Activated naive CD4-positive, alpha-beta T cell treated with anti-CD3 and anti-CD28 coated beads, Interleukin-2, amount 50 U/mL, for 24 hours (primary cell): ENCODE measurements at regions not wholly inside any gene's neighbourhood (a gene's known extent, or its start where the extent isn't known, plus 50 kb on each side); places are given as distances from the start of the nearest gene placed in this dataset.

Experiments
- H3K27ac Mint-ChIP-seq: one replicate; pipeline ENCODE4 v1.8.0; 2021; ENCODE audit warnings: mild to moderate bottlenecking, mixed read lengths
- H3K27me3 Mint-ChIP-seq: one replicate; pipeline ENCODE4 v1.8.0; 2021; ENCODE audit warnings: mixed read lengths
- H3K36me3 Mint-ChIP-seq: one replicate; pipeline ENCODE4 v1.8.0; 2021; ENCODE audit warnings: mixed read lengths
- H3K4me1 Mint-ChIP-seq: one replicate; pipeline ENCODE4 v1.8.0; 2021; ENCODE audit warnings: mixed read lengths
- H3K4me3 Mint-ChIP-seq: one replicate; pipeline ENCODE4 v1.8.0; 2021; ENCODE audit warnings: mild to moderate bottlenecking, mixed read lengths
- H3K9me3 Mint-ChIP-seq: one replicate; pipeline ENCODE4 v1.8.0; 2021; ENCODE audit warnings: mixed read lengths

DNA sequence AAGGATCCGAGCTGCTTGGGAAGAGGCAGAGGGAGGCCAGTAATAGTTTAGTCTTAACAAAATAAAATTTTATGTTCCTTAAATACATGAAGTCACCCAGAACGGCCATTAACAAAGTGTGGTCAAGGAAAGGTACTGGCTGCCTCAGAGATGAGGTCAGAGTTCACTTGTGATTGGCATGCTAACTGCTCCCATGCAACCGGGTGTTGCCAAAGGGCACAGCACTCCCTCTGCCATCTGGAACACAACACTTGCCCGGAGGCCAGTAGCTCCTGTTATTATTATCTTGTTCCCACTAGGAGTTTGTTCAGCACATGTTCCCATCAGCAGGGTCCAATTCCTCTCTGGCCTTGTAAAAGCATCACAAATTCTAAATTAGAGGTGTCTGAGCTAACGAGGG, 207.0 kb downstream of the CYP26B1 start:
- no peaks in the 10 kb centered on the region for H3K36me3 Mint-ChIP-seq
- H3K27me3 Mint-ChIP-seq, result no peaks in the 10 kb centered on the region
- no peaks in the 10 kb centered on the region for H3K4me1 Mint-ChIP-seq
- no peak overlapping the region for H3K27ac Mint-ChIP-seq
- H3K9me3 Mint-ChIP-seq, result no peaks in the 10 kb centered on the region
- H3K4me3 Mint-ChIP-seq, result no peak overlapping the region

DNA sequence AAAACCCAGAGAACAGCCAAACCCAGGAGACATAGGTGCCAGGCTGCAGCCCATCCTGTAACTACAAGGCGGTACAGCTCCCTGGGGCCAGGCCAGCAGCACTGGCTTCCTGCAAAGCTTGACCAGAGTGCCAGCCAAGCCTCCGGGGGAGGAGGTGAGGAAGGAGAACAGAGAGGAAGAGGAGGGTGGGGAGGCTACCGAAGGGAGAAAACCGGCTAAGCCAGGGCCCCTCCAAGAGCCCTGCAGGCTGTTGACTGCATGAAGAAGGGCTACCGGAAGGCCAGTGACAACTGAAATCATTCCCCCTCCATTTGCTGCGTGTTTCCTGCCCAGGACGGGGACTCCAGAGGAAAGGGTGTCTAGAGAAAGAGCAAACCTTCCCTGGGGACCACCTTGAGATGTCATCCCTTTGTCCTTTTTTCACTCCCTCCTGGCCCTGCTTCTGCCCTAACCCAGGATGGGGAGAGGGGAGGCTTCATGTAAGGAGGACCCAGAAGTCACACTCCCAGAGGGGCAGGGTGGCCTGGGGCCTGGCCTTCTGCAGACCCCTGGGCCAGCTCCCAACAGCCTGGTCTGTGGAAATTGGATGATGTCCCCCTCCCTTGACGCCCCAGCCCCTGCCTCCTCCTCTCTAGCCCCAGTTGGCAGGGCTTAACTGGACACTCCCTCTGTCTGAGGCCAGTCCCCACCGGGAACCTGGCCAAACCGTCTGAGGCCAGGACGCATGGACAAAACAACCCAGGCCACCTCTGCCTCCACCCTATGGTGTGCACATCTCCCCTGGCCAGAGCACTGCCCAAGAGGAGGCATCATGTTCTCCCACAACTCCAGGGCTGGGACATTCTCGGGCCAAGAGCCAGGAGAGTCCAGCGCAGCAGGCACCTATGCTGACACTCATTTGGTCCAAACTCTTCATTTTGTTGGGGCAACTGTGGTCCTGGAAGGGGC, 207.8 kb downstream of the CYP26B1 start:
- Mint-ChIP-seq H3K27ac (no peak overlapping the region), H3K4me3 (no peak overlapping the region), H3K27me3 (no peaks in the 10 kb centered on the region), H3K9me3 (no peaks in the 10 kb centered on the region), H3K4me1 (no peaks in the 10 kb centered on the region), H3K36me3 (no peaks in the 10 kb centered on the region)

DNA sequence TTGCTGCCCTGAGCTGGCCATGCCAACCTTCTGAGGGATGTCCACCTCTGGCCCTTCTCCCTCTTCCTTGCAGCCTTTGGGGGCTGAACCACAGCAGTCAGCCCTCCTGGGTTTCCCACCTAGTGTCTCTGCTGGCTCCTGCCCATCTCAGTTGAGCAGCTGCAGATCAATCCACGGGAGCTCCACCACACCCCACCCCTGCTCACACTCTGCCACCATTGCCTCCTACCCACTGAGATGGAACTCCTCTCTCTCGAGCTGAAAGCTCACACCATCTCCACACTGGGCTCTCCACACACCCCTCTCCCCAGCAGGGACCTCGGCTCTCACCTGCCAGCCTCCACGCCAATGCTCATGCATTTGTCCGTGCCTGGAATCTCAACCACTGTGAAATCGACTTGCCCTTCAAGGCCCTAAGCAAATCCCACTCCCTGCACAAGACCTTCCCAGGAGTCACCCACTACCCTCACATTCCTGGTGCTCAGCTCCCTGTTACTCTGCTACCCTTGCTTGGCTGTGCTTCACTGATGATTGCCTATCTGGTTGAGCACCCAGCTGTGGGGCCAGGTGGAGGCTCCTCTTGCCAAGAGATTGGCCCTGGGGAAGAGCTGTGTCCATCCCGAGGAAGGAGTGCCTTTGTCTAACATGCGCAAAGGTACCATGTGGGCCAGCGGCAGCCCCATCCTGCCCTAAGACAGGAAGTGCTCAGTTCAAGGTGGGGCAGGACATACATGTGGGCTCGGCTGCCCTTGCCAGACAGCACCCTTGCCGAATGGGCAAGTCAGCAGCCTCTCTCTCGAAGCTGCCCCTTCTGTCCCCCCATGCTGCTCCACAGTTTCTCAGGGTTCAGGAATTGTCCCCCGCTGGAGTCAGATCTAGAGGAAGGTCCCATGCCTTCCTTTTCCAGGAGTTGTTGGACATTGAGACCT, 208.7 kb downstream of the CYP26B1 start:
- Mint-ChIP-seq H3K36me3 (no peaks in the 10 kb centered on the region), H3K4me1 (no peaks in the 10 kb centered on the region), H3K4me3 (no peak overlapping the region), H3K27ac (no peak overlapping the region), H3K9me3 (no peaks in the 10 kb centered on the region), H3K27me3 (no peaks in the 10 kb centered on the region)

DNA sequence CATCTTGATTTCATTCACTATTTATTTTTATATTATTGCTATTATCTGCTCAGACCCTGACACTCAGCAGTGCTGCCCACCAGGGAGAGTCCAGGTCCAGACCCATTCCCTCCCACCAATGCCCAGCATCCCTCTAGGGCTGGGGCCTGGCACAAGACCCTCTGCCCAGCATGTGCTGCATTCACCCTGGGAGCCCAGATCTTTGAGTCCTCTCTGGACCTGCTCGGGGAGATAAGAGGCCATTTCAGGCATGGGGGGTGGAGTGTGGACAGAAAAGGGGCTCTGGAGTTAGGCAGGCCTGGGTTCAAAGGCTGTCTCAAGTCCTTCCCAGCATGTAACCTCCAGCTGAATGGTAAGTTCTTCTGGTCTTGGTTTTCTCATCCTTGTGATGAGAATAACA, 209.6 kb downstream of the CYP26B1 start:
- Mint-ChIP-seq H3K4me1 (no peaks in the 10 kb centered on the region), H3K27ac (no peak overlapping the region), H3K4me3 (no peak overlapping the region), H3K27me3 (peaks cover 2% of the 10 kb centered on the region), H3K9me3 (no peaks in the 10 kb centered on the region), H3K36me3 (no peaks in the 10 kb centered on the region)

DNA sequence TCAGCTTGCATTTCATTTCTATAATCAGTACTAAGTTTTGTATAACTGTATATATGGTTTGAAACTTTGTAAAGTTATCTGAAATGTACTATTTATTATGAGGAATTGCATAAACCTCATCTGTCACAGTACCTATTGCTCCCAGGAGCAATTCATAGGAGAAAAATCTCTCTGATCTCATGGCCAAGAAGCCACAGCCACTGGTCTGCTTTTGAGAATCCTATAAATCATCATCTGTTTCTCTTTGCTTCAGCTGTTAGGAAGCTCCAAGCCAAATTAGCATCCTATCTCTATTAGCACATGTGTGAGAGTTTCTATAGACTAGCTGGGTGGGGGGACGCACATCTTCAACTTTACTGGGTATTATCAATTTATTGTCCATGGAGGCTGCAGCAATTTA, 210.3 kb downstream of the CYP26B1 start:
- H3K4me3 Mint-ChIP-seq, result no peak overlapping the region
- no peaks in the 10 kb centered on the region for H3K4me1 Mint-ChIP-seq
- no peaks in the 10 kb centered on the region for H3K36me3 Mint-ChIP-seq
- H3K27me3 Mint-ChIP-seq, result peaks cover 2% of the 10 kb centered on the region
- no peaks in the 10 kb centered on the region for H3K9me3 Mint-ChIP-seq
- H3K27ac Mint-ChIP-seq, result no peak overlapping the region

- H3K4me3 Mint-ChIP-seq, result no peak overlapping the region
- no peaks in the 10 kb centered on the region for H3K9me3 Mint-ChIP-seq
- no peaks in the 10 kb centered on the region for H3K36me3 Mint-ChIP-seq
- no peak overlapping the region for H3K27ac Mint-ChIP-seq
- H3K27me3 Mint-ChIP-seq, result peaks cover 2% of the 10 kb centered on the region
- no peaks in the 10 kb centered on the region for H3K4me1 Mint-ChIP-seq
Measured at GRCh38 chr2:71936076-71937030, 211.3 kb downstream of the CYP26B1 start.

DNA sequence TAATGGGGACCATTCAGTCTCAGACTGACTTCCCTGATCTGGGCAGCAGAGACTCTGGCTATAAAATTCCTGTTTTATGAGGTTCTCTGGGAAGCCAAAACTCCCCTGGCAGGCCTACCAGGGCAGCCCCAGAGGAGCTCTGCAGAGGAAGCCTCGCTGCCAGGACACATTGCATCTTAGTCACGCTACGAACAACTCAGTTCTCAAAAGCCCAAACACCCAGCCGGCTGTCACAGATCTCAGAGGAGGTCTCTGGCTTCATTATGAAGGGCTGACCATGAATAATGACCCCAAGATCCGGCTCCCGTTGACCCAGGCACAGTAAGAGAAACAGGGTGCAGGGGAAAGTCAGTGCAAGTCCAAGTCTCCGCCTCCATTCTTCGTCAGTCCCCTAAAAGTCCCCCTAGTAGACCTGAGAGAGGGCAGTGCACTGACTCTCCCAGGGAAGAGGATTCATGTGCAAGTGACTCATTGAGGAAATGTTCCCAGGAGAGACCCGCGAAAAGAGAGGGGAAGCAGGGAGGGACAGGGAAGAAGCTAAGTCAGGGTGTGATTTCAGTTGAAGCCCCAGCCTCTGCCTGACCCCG, 212.3 kb downstream of the CYP26B1 start:
- H3K9me3 Mint-ChIP-seq, result no peaks in the 10 kb centered on the region
- no peak overlapping the region for H3K27ac Mint-ChIP-seq
- peaks cover 2% of the 10 kb centered on the region for H3K27me3 Mint-ChIP-seq
- no peaks in the 10 kb centered on the region for H3K36me3 Mint-ChIP-seq
- no peak overlapping the region for H3K4me3 Mint-ChIP-seq
- H3K4me1 Mint-ChIP-seq, result no peaks in the 10 kb centered on the region

DNA sequence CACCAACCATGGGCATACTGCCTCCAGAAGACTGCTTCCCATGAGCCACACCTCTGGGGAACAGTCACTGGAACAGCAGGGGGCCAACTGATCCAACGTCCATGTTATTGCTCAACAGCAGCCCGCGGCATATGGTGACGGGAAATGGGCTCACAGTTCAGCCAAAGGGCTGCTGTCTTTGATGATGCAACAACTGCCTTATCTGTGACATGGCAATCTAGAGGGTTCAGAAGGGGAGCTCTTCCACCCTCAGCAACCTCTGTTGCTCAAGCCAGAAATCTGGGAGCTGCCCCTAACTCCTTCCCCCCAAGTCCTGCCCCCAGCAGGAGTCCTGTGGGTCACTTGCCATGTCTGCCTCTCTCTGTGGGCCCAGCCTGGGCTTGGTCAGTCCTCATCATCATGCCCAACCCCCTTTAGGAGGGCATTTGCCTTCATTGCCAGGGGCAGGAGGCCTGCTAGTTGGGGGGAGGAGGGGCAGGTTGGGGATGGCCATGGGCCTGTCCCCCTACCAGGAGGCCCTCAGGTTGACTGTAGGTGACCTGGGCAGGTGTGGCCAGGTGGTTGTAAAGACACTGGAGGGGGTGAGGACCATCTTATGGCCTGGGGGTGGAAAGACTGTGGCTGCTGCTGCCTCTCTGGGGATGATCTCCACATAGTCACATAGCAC, 212.9 kb downstream of the CYP26B1 start:
- Mint-ChIP-seq H3K27me3 (peaks cover 2% of the 10 kb centered on the region), H3K4me1 (no peaks in the 10 kb centered on the region), H3K4me3 (no peak overlapping the region), H3K36me3 (no peaks in the 10 kb centered on the region), H3K27ac (no peak overlapping the region), H3K9me3 (no peaks in the 10 kb centered on the region)

GRCh38 chr2:71934320-71934593, 213.4 kb downstream of the CYP26B1 start:
- H3K4me3 Mint-ChIP-seq, result no peak overlapping the region
- H3K36me3 Mint-ChIP-seq, result no peaks in the 10 kb centered on the region
- no peaks in the 10 kb centered on the region for H3K4me1 Mint-ChIP-seq
- peaks cover 2% of the 10 kb centered on the region for H3K27me3 Mint-ChIP-seq
- H3K9me3 Mint-ChIP-seq, result no peaks in the 10 kb centered on the region
- H3K27ac Mint-ChIP-seq, result no peak overlapping the region

DNA sequence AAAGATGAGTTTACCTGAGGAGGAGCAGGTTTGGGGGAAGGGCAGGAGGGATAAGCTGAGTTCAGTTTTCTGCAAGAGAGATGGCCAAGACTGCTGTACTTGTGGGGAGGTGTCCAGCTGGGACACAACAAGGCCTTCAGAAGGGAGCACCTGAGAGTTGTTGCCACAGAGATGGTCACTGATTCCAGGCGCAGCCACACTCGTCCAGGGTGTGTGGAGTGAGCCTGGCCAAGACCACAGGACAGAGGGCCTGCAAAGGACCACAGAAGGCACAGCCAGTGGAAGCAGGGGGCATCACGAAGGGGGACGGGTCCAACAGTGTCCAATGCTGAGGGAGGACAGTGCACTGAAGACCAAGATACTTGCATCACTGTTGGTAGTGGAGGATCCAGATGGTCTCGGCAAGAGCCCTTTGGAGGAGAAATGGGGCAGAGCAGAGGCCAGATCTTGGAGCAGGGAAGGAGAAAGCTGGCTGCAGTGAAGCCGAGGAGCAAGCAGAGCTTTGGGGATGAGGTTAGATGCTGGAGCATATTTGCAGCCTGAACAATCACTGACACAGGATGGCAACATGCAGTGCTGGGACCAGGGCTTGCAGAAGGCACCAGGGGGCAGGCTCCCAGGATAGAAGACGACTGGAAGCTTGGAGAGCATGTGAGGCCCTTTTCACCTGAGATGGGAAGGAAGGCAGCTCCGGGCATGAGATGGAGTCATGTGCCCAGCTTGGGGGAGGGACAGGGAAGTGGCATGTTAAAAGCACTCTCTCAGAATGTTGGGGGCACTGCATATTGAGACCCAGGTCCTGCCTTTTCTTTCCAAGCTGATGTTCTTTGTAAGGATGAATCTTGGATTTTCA, 214.0 kb downstream of the CYP26B1 start:
- Mint-ChIP-seq H3K9me3 (no peaks in the 10 kb centered on the region), H3K4me3 (no peak overlapping the region), H3K4me1 (no peaks in the 10 kb centered on the region), H3K27me3 (peaks cover 2% of the 10 kb centered on the region), H3K27ac (no peak overlapping the region), H3K36me3 (no peaks in the 10 kb centered on the region)

DNA sequence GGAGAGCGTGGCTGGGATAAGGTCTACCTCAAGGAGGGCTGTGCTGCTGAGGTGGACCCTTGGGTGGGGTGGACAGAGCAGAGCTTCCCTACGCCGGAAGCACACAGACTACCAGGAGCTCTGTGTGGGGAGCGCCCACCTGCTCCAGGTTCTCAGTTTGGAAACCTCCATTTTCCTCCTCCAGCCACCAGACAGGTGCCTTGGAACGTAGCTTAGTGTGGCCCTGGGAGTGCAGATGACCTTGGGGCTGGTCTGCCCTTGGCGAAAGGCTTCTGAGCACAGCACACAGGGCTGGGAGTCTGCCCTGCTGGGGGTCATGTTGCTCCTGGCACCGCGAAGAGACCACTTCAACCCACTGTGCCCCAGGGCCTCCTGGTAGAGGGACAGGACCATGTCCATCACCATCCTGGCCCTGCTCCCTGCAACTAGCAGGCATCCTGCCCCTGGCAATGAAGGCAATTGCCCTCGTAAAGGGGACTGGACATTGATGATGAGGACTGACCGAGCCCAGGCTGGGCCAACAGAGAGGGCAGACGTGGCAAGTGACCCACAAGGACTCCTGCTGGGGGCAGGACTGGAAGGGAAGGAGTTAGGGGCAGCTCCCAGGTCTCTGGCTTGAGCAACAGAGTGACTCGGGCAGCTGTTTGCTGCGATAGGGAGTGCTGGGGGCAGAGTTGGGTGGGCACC, 214.7 kb downstream of the CYP26B1 start:
- no peaks in the 10 kb centered on the region for H3K36me3 Mint-ChIP-seq
- H3K27ac Mint-ChIP-seq, result no peak overlapping the region
- H3K9me3 Mint-ChIP-seq, result no peaks in the 10 kb centered on the region
- no peaks in the 10 kb centered on the region for H3K4me1 Mint-ChIP-seq
- no peak overlapping the region for H3K4me3 Mint-ChIP-seq
- H3K27me3 Mint-ChIP-seq, result peaks cover 2% of the 10 kb centered on the region

- Mint-ChIP-seq H3K4me3 (no peak overlapping the region), H3K4me1 (no peaks in the 10 kb centered on the region), H3K27ac (no peak overlapping the region), H3K36me3 (no peaks in the 10 kb centered on the region), H3K27me3 (peaks cover 2% of the 10 kb centered on the region), H3K9me3 (no peaks in the 10 kb centered on the region)
Measured at GRCh38 chr2:71932037-71932779, 215.5 kb downstream of the CYP26B1 start.
